SK-N-MC (cell line): ENCODE measurements at regions not wholly inside any gene's neighbourhood (a gene's known extent, or its start where the extent isn't known, plus 50 kb on each side); places are given as distances from the start of the nearest gene placed in this dataset.

Source experiments
- EZH2 ChIP-seq: fragments of 200-600 bp; sonication (generic); IDR thresholded peaks from one replicate; pipeline ENCODE4 v1.6.1; 2017; ENCODE audit warnings: antibody characterized with exemption
- FOXP2 ChIP-seq: optimal IDR thresholded peaks from 2 replicates; pipeline ENCODE3; 2011; ENCODE audit warnings: mild to moderate bottlenecking, moderate library complexity; ENCODE audit not compliant: insufficient read depth; ENCODE audit errors: extremely low read length, control extremely low read depth

- TF ChIP-seq EZH2 (no peak), FOXP2 (no peak)
Measured at GRCh38 chr5:74418261-74418660, 222.3 kb downstream of the ENC1 start.
